Skeletal muscle cell (primary cell): ENCODE measurements at regions not wholly inside any gene's neighbourhood (a gene's known extent, or its start where the extent isn't known, plus 50 kb on each side); places are given as distances from the start of the nearest gene placed in this dataset.

Source experiments
- DNase-seq: peaks from one replicate; pipeline ENCODE4 v3.0.0-alpha.2; 2010; ENCODE audit warnings: low read depth
- H3K4me3 ChIP-seq: 2 replicates; pipeline ENCODE4 v1.5.1; 2011; ENCODE audit warnings: low read depth, mild to moderate bottlenecking, control low read depth, low read length, moderate library complexity

GRCh38 chr2:118321432-118322105, 233.3 kb downstream of the INSIG2 start:
- no peak for DNase-seq
- no peak overlapping the region for H3K4me3 ChIP-seq

DNA sequence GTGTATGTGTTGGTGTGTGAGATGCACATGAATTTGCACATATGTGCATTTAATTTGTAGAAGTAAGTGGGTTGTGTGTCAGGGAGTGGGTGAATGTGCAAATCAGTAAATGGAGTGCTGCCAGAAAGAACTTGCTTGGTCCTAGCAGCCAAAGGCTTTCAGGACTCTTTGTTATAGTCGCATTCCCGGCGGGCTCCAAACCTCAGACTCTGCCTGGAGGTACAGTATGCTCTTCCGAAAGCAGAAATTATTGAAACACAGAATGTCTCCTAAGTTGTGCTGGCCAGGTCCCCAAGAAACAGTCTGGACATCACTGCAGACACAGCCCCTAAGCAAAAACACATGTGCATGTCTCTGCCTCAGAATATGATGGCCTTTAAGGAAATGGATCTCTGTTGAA, 232.4 kb downstream of the INSIG2 start:
- DNase-seq, result no peak

GRCh38 chr2:118320196-118320595, 231.9 kb downstream of the INSIG2 start:
- DNase-seq, result no peak
- no peak overlapping the region for H3K4me3 ChIP-seq

More for the DNA sequence above, 232.4 kb downstream of the INSIG2 start:
- H3K4me3 ChIP-seq, result no peak overlapping the region

DNA sequence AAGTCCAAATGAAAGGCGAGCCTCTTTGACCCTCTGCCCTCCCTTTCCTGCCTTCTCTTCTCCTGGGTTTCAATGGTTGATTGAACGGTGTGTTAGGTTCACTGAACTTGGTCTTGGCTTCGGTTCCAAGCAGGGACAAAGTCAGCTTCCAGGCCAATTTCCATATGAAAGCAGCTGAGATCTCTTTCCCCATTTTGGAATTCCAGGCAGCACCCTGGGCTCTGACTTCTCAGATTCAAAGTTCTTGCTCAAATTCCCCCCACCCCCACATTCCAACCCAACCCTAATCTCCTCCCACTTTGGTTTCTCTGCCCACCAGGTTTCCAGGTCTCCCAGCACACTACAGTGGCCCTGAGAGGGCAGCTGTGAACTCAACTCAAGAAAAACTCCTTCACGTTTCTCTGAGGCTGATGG, 231.0 kb downstream of the INSIG2 start:
- DNase-seq, result no peak
- H3K4me3 ChIP-seq, result no peak overlapping the region

DNA sequence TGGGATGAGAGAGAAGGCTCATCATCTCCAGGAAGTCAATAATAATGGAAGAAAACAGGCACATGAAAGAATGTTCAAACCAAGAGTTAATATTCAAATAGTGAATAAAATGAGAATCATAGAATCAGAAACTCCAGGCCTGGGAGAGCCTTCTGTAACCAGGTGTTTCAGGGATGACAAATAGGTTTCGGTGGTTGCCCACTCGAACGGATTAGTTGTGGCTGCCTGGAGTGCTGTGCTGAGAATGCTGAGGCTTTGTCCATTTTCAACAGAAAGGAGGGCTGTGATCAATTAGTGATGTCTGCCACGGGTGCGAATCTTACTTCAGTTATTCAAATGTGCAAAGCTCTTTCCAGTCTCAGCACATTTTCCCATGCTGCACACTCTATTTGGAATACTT, 227.3 kb downstream of the INSIG2 start:
- no peak overlapping the region for H3K4me3 ChIP-seq
- no peak for DNase-seq

DNA sequence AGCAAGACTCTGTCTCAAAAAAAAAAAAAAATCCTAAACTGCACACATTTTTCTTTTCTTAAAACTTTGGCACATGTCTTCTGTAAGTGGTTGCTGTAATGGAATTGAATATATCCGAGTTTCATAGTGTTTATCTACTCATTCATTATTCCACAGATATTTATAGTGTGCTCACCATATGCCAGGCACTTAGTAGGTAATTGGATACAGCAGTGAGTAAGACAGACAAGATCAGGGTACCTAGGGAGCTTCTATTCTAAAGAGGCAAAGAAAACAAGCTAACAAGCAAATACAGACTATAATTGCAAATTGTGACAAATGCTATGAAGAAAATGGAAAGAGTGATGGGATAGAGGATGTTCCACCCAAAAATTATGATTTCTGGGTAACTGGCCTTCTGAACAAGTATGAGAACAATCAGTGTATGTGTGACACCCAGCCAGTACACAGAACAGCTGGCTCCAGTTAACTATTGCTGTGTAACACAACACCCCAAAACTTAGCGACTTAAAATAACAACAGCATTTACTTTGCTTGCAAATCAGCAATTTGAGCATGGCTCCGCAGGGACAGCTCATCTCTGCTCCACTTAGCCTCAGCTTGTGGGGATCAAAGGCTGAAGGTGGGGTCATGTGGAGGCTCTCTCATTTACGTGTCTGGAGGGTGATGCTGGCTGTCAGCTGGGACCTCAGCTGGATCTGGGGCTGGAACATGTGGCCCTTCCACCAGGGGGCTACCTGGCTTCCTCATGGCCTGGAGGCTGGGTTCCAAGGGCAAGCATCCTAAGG, 224.9 kb downstream of the INSIG2 start:
- no peak for DNase-seq
- no peak overlapping the region for H3K4me3 ChIP-seq

DNA sequence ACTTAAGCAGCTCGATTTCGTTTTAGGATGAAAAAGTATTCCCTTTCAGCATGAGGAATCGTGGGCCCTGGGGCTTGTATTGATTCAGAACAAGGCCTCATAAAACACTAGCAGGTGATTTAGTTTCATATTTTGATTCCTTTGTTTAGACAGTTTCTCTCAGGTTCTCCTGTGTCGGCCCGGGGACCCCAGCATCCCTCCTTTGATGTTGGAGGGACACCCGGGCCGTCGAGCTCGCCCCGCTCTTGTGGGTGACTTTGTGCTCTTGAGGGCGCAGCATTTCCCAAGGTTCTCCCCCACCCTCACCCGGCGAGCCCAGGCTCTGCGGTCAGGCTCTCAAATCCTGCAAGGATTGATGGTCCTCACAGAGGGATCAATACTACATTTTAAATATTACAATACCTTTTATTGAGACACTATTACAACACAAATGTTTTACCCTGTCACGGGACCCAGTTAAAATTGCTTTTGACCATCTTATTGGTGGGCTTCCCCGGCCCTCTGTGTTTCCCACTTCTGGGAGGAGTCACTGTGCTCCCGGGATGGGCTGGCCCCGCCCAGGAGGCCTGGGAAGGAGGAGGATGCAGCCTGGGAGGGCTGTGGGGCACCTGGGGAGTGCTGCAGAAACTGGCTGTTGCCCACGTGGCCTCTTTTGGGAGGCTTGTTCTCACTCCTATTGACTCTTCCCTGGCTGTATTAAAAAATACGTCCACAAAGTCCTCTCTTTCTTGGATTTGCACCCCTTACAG, 222.6 kb downstream of the INSIG2 start:
- H3K4me3 ChIP-seq, result peak overlapping the region; percentile 51
- DNase-seq, result no peak

GRCh38 chr2:118309946-118310680, 221.8 kb downstream of the INSIG2 start:
- DNase-seq, result no peak

GRCh38 chr2:118309257-118309945, 221.1 kb downstream of the INSIG2 start:
- H3K4me3 ChIP-seq, result peak overlapping the region; percentile 51
- no peak for DNase-seq

More at GRCh38 chr2:118309946-118310680, 221.8 kb downstream of the INSIG2 start:
- H3K4me3 ChIP-seq, result peak overlapping the region; percentile 51

- no peak overlapping the region for H3K4me3 ChIP-seq
- DNase-seq, result no peak
Observed at GRCh38 chr2:118307864-118308263, 219.6 kb downstream of the INSIG2 start.

- H3K4me3 ChIP-seq, result no peak overlapping the region
- no peak for DNase-seq
Observed at GRCh38 chr2:118301248-118301647, 213.0 kb downstream of the INSIG2 start.

DNA sequence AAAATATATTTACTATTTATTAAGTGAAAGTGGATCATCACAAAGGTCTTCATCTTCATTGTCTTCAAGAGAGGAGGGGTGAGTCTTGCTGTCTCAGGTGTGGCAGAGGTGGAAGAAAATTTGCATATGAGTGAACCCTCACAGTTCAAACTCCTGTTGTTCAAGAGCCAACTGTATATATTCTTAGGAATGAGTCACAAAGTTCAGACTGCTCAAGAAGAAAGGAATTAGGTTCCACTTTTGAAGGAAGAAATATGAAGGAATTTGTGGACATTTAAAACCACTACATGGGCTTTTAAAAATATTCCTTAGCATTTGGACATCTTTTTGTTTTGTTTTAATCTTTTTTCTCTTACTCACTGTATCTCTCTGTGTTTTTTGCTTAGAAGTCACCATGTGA, 212.6 kb downstream of the INSIG2 start:
- no peak overlapping the region for H3K4me3 ChIP-seq

GRCh38 chr2:118296663-118297062, 208.4 kb downstream of the INSIG2 start:
- no peak for DNase-seq
- no peak overlapping the region for H3K4me3 ChIP-seq

More for the DNA sequence above, 212.6 kb downstream of the INSIG2 start:
- DNase-seq, result no peak

GRCh38 chr2:118295592-118296390, 207.5 kb downstream of the INSIG2 start:
- no peak for DNase-seq

DNA sequence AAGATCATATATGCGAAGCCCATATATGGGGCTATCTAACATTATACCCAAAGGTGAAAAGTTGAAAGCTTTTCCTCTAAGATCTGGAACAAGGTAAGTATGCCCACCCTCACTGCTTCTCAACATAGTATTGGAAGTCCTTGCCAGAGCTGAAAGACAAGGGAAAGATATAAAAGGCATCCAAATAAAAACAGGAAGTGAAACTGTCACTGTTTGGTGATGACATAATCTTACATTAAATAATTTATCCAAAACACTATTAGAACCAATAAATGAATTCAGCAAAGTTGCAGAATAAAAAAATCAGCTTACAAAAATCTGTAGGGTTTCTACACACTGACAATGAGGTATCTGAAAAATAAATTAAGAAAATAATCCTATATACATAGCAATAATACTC, 205.8 kb downstream of the INSIG2 start:
- no peak for DNase-seq
- no peak overlapping the region for H3K4me3 ChIP-seq

More at GRCh38 chr2:118295592-118296390, 207.5 kb downstream of the INSIG2 start:
- no peak overlapping the region for H3K4me3 ChIP-seq

DNA sequence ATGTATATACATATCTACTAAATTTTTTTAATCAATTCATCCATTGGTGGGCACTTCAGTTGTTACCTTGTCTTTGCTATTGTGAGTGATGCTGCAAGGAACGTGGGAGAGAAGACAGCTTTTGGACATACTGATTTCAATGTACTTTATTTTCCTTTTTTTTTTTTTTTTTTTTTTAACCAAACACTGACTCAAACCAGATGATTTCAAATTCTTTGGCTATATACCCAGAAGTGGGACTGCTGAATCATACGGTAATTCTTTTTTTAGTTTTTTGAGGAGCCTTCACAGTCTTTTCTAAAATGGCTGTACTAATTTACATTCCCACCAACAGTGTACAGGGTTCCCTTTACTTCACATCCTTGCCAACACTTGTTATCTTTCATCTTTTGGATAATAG, 204.7 kb downstream of the INSIG2 start:
- no peak overlapping the region for H3K4me3 ChIP-seq
- no peak for DNase-seq

GRCh38 chr2:118291251-118291880, 203.1 kb downstream of the INSIG2 start:
- no peak for DNase-seq
- no peak overlapping the region for H3K4me3 ChIP-seq
